ENCODE measurements at regions not wholly inside any gene's neighbourhood (a gene's known extent, or its start where the extent isn't known, plus 50 kb on each side); places are given as distances from the start of the nearest gene placed in this dataset.

DNA sequence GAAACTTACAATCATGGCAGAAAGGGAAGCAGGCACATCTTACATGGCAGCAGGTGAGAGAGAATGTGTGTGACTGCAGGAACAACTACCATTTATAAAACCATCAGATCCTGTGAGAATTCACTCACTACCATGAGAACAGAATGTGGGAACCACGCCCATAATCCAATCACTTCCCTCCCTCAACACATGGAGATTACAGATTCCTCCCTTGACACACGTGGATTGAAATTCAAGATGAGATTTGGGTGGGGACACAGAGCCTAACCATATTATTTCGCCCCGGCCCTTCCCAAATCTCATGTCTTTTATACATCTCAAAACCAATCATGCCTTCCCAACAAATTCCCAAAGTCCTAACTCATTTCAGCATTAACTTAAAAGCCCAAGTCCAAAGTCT lies 203.6 kb downstream of the C12orf75 start:
- TF ChIP-seq POLR2A (IDR thresholded peaks at IDR 0.05; ENCODE audit: low read length) (no peak), GATA1 (IDR thresholded peaks at IDR 0.05; ENCODE audit: low read depth, low read length) (no peak)

Measured in erythroblast (primary cell).